ENCODE measurements at regions not wholly inside any gene's neighbourhood (a gene's known extent, or its start where the extent isn't known, plus 50 kb on each side); places are given as distances from the start of the nearest gene placed in this dataset.

GRCh38 chrX:9204560-9204959 is 170.6 kb upstream of the FAM9B start:
- intact Hi-C loops (cut with DNase I) = loop anchor here in 1 of 10 donors (10.0 kb wide), 1 partner anchor 100 kb away; no protein-coding TSS in a partner anchor
- peaks cover 0 to 59% (median 0%) of the 10 kb centered on the region in 7 donors for H3K27me3 ChIP-seq
- ATAC-seq (no peak), DNase-seq (no peak)
- no peaks in the 10 kb centered on the region for H3K9me3 ChIP-seq
- H3K4me1 ChIP-seq = no peaks in the 10 kb centered on the region
- 61 to 68% methylated on average over 4 of the region's 4 CpGs for WGBS, 2 donors
- no peak overlapping the region for H3K27ac ChIP-seq
- no peak for TF ChIP-seq CTCF (IDR thresholded peaks at IDR 0.05)
- no peaks in the 10 kb centered on the region for H3K36me3 ChIP-seq
- no peak overlapping the region for H3K4me3 ChIP-seq

- Histone ChIP-seq H3K27me3 (peaks cover 0 to 66% (median 0%) of the 10 kb centered on the region in 7 donors), H3K27ac (no peak overlapping the region), H3K4me1 (no peaks in the 10 kb centered on the region), H3K4me3 (no peak overlapping the region), H3K9me3 (no peaks in the 10 kb centered on the region), H3K36me3 (no peaks in the 10 kb centered on the region)
- no peak for TF ChIP-seq CTCF (IDR thresholded peaks at IDR 0.05)
- WGBS, 2 donors = 76 to 77% methylated on average over 8 of the region's 8 CpGs
- intact Hi-C loops (cut with DNase I) = loop anchor here in 1 of 10 donors (10.0 kb wide), 1 partner anchor 99 kb away; no protein-coding TSS in a partner anchor
- ATAC-seq (no peak), DNase-seq (no peak)
Observed at GRCh38 chrX:9205599-9206223, 171.8 kb upstream of the FAM9B start.

- H3K4me1 ChIP-seq = no peaks in the 10 kb centered on the region
- H3K27me3 ChIP-seq = peaks cover 0 to 65% (median 0%) of the 10 kb centered on the region in 7 donors
- peak; percentile 4 to 13 for DNase-seq
- H3K36me3 ChIP-seq = no peaks in the 10 kb centered on the region
- H3K27ac ChIP-seq = no peak overlapping the region
- intact Hi-C loops (cut with DNase I) = loop anchor here in 1 of 10 donors (10.0 kb wide), 1 partner anchor 98 kb away; no protein-coding TSS in a partner anchor
- WGBS, 2 donors = 18 to 22% methylated on average over 12 of the region's 12 CpGs
- peak overlapping the region in 2 of 10 donors; percentile 7 to 22 for H3K4me3 ChIP-seq
- ATAC-seq = peak in 1 of 8 donors; percentile 35
- TF ChIP-seq CTCF (IDR thresholded peaks at IDR 0.05) = no peak
- no peaks in the 10 kb centered on the region for H3K9me3 ChIP-seq
Observed at GRCh38 chrX:9207142-9207541, 173.2 kb upstream of the FAM9B start.

- peaks cover 0 to 70% (median 0%) of the 10 kb centered on the region in 7 donors for H3K27me3 ChIP-seq
- TF ChIP-seq CTCF (IDR thresholded peaks at IDR 0.05) = no peak
- DNase-seq (no peak), ATAC-seq (no peak)
- no peaks in the 10 kb centered on the region for H3K9me3 ChIP-seq
- no peak overlapping the region for H3K27ac ChIP-seq
- no peaks in the 10 kb centered on the region for H3K36me3 ChIP-seq
- intact Hi-C loops (cut with DNase I) = no loop called here
- 88 to 92% methylated on average over 7 of the region's 7 CpGs for WGBS, 2 donors
- H3K4me1 ChIP-seq = no peaks in the 10 kb centered on the region
- no peak overlapping the region for H3K4me3 ChIP-seq
Observed at GRCh38 chrX:9211269-9211668, 177.3 kb upstream of the FAM9B start.

Data from heart right ventricle (tissue), 16 donors.